ENCODE measurements at regions not wholly inside any gene's neighbourhood (a gene's known extent, or its start where the extent isn't known, plus 50 kb on each side); places are given as distances from the start of the nearest gene placed in this dataset.

GRCh38 chr10:124886610-124887009 lies 55.3 kb upstream of the ZRANB1 start:
- intact Hi-C loops (cut with DNase I) = no loop called here
- ATAC-seq = no peak
- DNase-seq (ENCODE audit: missing footprints) = no peak

- DNase-seq (ENCODE audit: missing footprints) (no peak), ATAC-seq (no peak)
- intact Hi-C loops (cut with DNase I) = no loop called here
Measured at GRCh38 chr10:124888262-124888661, 53.7 kb upstream of the ZRANB1 start.

- intact Hi-C loops (cut with DNase I) = no loop called here
- ATAC-seq (peak; percentile 80), DNase-seq (ENCODE audit: missing footprints) (no peak)
Measured at GRCh38 chr10:124892031-124892430, 49.9 kb upstream of the ZRANB1 start.

Data from Right ventricle myocardium inferior (tissue), 1 donor.